Fibroblast of skin of back (primary cell): ENCODE measurements at regions not wholly inside any gene's neighbourhood (a gene's known extent, or its start where the extent isn't known, plus 50 kb on each side); places are given as distances from the start of the nearest gene placed in this dataset.

ENCODE experiments used
- DNase-seq: peaks from one replicate; pipeline ENCODE4 v3.0.0-alpha.2; 2013

DNA sequence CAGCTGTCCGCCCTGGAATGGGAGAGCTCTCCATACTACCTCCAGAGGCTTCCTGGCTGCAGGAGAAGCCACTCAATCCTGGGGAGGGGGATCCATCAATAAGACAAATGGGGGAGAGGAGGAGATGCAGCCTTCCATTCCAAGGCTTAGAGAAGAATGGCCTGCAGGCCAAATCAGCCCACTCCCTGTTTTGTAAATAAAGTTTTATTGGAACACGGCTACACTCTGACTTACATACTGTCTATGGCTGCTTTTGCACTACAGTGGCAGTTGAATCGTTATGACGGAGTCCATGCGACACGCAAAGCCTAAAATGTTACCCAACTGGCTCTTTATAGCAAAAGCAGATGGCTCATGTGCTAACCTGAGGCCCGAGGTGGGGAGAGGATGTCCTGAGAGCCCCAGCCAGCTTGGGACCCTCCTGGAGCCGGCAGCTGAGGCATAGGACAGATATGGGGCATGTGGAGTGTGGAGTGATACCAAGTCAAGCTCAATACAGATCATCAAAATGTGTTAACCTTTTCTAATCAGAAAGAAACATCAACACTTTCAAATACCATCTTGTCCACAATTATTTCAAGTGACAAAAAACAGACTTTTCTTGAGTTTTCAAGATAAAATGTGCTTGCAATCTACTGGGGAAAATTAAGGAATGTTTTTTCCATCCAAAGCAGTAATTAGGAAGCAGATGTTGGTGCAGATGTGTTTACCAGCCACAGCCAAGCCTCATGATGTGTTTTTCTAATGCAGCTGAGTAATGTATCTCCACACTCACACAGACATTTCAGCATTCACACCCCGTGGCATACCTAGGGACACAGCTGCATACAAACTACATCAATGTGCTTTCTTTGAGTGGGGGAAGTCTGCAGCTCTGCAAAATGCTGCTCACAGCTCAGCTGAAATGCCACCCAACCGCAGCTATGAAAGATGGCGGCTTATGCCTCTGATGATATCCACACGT lies 181.6 kb downstream of the SHANK2 start:
- DNase-seq: no peak

DNA sequence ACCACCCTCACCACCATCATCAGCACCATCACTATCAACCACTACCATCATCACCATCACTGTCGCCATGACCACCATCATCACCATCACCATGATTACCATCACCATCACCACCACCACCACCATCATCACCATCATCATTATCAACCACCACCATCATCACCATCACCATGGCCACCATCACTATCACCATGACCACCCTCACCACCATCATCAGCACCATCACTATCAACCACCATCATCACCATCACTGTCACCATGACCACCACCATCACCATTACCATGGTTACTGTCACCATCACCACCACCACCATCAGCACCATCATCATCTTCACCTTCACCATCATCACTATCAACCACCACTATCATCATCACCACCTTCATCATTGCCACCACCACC lies 183.4 kb downstream of the SHANK2 start:
- no peak for DNase-seq

DNA sequence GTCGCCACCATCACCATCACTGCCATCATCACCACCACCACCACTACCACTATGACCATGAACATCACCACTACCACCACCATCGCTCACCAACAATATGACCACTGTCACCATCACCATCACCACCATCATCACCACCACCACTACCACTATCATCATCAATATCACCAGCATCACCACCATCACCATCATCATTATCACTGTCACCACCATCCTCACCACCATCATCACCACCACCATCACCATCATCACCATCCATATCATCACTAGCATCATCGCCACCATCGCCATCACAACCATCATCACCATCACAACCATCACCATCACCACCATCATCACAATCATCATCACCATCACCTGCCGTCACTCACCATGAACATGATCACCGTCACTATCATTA lies 184.6 kb downstream of the SHANK2 start:
- DNase-seq: no peak

DNA sequence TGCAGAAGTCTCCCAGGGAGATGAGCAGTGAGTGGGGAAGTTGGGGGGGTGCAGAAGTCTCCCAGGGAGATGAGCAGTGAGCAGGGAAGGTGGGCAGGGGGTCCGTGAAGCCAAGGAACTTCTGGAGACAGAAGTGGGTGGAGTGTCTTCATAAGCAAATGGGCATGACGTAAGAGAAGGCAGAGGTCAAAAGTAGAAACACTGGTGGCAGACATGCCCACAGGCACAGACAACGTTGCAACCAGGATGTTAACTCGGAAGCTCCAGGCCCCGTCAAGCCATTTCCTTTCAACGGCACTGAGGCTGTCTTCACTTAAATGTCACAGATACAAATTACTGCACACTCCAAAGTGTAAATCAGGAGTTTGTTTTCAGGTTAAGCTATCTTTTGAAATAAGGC lies 186.1 kb downstream of the SHANK2 start:
- DNase-seq: no peak

DNA sequence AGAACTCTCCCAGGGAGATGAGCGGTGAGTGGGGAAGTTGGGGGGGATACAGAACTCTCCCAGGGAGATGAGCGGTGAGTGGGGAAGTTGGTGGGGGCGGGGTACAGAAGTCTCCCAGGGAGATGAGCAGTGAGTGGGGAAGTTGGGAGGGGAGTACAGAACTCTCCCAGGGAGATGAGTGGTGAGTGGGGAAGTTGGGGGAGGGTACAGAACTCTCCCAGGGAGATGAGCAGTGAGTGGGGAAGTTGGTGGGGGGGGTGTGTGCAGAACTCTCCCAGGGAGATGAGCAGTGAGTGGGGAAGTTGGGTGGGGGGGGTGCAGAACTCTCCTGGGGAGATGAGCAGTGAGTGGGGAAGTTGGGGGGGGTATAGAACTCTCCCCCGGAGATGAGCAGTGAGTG lies 186.5 kb downstream of the SHANK2 start:
- DNase-seq: no peak

DNA sequence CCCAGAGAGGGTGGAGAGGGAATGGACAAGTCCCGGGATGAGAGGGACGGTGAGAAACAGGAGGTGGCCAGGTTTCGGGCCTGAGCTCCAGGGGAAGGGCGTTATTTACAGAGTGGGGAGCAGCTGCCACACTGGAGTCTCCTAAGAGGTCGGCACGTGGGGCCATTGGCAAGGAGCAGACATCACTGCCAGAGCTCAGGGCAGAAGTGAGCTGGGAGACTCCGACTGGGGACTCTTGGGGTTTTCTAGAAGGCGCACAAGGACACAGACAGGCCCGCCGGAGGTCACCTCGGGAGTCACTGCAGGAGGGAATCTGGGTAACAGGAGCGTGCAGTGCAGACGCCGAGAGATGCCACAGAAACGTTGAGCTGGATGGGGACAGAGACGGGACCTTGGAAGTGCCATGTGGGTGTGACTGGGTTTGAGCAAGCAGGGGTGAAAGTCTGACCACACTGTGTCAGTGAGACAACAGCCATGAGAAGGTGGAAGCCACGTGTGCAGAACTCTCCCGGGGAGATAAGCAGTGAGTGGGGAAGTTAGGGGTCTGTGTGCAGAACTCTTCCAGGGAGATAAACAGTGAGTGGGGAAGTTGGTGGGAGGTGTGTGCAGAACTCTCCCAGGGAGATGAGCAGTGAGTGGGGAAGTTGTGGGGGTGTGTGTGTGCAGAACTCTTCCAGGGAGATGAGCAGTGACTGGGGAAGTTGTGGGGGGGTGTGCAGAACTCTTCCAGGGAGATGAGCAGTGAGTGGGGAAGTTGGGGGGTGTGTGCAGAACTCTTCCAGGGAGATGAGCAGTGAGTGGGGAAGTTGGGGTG lies 187.5 kb downstream of the SHANK2 start:
- no peak for DNase-seq

DNA sequence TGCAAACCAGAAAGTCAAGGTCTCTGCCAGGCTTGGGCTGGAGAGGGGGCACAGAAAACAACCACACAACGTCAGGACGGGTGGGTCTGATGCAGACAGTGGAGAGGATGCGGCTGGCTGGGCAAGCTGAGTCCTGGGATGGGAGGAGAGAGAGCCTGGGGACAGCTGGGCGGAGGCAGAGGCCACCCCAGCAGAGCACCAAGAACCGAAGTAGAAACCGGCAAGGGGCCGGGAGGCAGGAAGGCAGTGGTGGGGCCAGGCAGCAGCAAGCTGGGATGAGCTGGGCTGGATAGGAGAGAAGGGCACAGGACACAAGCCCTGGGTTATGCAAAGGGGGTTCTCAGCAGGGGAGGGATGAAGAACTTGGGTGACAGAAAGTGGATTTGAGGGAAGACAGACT lies 188.2 kb downstream of the SHANK2 start:
- no peak for DNase-seq

DNA sequence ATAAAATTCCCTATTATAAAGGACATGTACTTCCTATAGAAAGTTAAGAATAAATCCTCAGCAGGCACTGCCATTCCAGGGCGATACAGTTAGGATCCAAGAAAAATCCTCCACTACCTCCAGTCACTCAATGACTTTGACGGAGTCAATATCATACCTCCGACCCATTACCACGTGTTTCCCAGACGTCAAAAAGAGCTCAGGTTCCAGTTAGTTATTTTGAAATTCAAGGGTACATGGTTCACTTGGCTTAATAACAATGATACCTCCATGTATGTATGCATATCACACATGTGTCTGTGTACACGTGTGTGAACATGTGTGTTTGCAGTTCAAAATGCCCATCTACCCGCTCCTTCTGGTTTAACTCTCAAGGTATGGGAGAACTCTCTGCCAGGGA lies 189.2 kb downstream of the SHANK2 start:
- no peak for DNase-seq

DNA sequence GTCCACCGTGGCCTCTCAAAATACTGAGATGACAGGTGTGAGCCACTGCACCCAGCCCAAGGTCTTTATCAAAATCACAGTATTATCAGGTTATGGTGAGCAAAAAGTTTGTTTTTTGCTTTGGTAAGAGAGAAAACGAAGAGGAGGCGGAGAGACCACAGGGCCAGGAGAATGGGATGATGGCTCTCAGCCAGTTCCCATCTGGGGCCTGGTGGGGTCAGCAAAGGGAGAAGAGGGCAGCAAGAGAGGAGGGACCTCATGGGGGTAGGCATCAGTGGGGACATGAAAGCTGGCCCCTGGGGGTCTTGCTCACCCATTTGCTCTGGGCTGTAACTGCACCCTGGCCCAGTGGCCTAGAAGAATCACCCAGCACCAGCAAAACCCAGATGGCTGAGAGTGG lies 190.2 kb downstream of the SHANK2 start:
- DNase-seq: no peak

DNA sequence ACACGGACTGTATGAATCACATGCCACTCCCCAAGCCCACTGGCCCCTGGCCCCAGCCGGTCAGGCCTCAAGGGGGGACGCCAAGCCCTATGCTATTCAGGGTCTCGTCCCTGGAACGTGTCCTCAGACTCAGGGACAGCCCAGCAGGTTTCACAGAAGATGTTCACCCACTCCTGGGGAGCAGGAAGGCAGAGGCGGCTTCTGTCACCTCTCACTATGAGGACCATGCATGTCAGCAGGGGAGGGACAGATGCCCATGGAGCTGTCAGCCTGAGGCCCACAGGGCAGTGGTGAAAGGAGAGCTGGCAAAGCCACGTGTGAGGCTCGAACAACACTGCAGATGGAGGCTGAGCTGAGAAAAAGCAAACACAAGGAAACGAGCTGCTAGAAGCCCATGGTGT lies 192.0 kb downstream of the SHANK2 start:
- no peak for DNase-seq

DNA sequence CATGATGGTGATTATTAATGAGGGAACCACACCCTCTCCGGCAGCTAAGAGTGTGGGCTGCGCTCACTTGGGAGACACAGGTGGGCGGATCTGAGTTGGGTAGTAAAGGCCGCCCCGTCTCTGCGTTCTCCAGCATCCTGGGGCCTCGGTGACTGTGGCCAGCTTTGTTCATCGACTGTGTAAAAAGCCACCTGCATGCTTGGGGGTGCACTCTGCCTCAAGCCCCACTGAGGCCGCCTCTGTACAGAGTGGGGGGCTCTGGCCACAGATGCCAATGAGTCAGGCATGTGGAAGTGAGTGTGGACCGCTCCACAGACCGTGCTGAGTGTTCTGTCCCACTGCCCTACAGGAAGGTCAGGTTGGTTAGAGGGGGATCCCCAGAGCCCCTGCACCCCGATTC lies 192.7 kb downstream of the SHANK2 start:
- no peak for DNase-seq

DNA sequence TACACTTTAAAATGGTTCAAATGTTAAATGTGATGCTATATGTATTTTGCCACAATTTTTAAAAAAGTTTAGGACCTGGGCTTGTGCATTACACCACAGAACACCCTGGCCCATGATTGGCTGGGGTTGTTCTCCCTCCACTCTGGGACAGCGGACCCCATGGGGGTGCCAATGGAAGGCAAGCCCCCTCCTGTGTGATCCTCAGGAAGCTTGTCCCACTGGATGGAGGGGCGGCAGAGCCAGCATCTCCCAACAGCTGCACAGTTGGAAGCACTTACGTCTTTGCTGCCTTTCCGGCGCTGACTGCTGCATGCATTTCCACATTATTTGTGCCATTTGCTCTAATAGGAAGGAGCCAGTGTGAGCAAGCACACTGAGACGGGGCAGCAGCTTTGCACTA lies 196.5 kb downstream of the SHANK2 start:
- DNase-seq: no peak
